Calu3 (cell line): ENCODE measurements at regions not wholly inside any gene's neighbourhood (a gene's known extent, or its start where the extent isn't known, plus 50 kb on each side); places are given as distances from the start of the nearest gene placed in this dataset.

ENCODE experiments used
- BruUV-seq: library from RNA; stranded (reverse); fragments of 400-500 nt; replicated peaks from 2 replicates; lab custom pipeline; 2021; lab: Mats Ljungman, UMichigan
- CTCF ChIA-PET: fragments of 300-600 bp; sonication (Branson Sonifier 250); formaldehyde crosslinking; loops from one replicate; lab custom pipeline; 2022; ENCODE audit warnings: antibody characterized with exemption; lab: Charles Lee
- DNase-seq: peaks from one replicate; pipeline ENCODE4 v3.0.0; 2022
- H3K27ac Mint-ChIP-seq: one replicate; pipeline ENCODE4 v1.8.0; 2022; ENCODE audit warnings: mixed read lengths; ENCODE audit not compliant: unreplicated experiment
- H3K27me3 Mint-ChIP-seq: one replicate; pipeline ENCODE4 v1.8.0; 2022; ENCODE audit warnings: mixed read lengths; ENCODE audit not compliant: unreplicated experiment
- H3K36me3 Mint-ChIP-seq: one replicate; pipeline ENCODE4 v1.8.0; 2022; ENCODE audit warnings: mild to moderate bottlenecking, moderate library complexity, mixed read lengths; ENCODE audit not compliant: insufficient read depth, unreplicated experiment
- H3K4me1 Mint-ChIP-seq: one replicate; pipeline ENCODE4 v1.8.0; 2022; ENCODE audit warnings: mild to moderate bottlenecking, low read depth, mixed read lengths; ENCODE audit not compliant: unreplicated experiment
- H3K4me3 Mint-ChIP-seq: one replicate; pipeline ENCODE4 v1.8.0; 2022; ENCODE audit warnings: mild to moderate bottlenecking, low read depth, moderate library complexity, mixed read lengths; ENCODE audit not compliant: unreplicated experiment
- H3K9me3 Mint-ChIP-seq: one replicate; pipeline ENCODE4 v1.8.0; 2022; ENCODE audit warnings: low read depth, mixed read lengths; ENCODE audit not compliant: unreplicated experiment
- CTCF ChIP-seq: fragments of 200-600 bp; IDR thresholded peaks from one replicate; pipeline ENCODE4 v1.8.0; 2022; ENCODE audit warnings: antibody characterized with exemption; ENCODE audit not compliant: unreplicated experiment
- intact Hi-C: fragments of 100-400 bp; cut with micrococcal nuclease; formaldehyde crosslinking; loops from one replicate; pipeline ENCODE4 v1.10.0; 2022; ENCODE audit not compliant: unreplicated experiment

GRCh38 chr4:55016131-55016530, 109.3 kb downstream of the KDR start:
- no peak for DNase-seq
- H3K36me3 Mint-ChIP-seq: no peaks in the 10 kb centered on the region
- CTCF ChIA-PET: no interaction called here
- no peak overlapping the region for H3K27ac Mint-ChIP-seq
- BruUV-seq: no TSS peak
- intact Hi-C loops: loop anchor here (10.0 kb wide), 1 partner anchor 169 kb away; no protein-coding TSS in a partner anchor
- H3K9me3 Mint-ChIP-seq: no peaks in the 10 kb centered on the region
- H3K27me3 Mint-ChIP-seq: no peaks in the 10 kb centered on the region
- no peak overlapping the region for H3K4me3 Mint-ChIP-seq
- no peak for TF ChIP-seq CTCF
- peaks cover 17% of the 10 kb centered on the region for H3K4me1 Mint-ChIP-seq

GRCh38 chr4:55014876-55015275, 110.5 kb downstream of the KDR start:
- Mint-ChIP-seq H3K4me3 (no peak overlapping the region), H3K27ac (no peak overlapping the region), H3K9me3 (peaks cover 2% of the 10 kb centered on the region), H3K36me3 (no peaks in the 10 kb centered on the region), H3K4me1 (peaks cover 17% of the 10 kb centered on the region), H3K27me3 (no peaks in the 10 kb centered on the region)
- no TSS peak for BruUV-seq
- TF ChIP-seq CTCF: no peak
- DNase-seq: no peak
- intact Hi-C loops: loop anchor here (10.0 kb wide), 1 partner anchor 170 kb away; no protein-coding TSS in a partner anchor
- CTCF ChIA-PET: no interaction called here

GRCh38 chr4:55013431-55013955, 111.9 kb downstream of the KDR start:
- H3K27ac Mint-ChIP-seq: no peak overlapping the region
- peaks cover 6% of the 10 kb centered on the region for H3K9me3 Mint-ChIP-seq
- CTCF ChIA-PET: no interaction called here
- peaks cover 17% of the 10 kb centered on the region for H3K4me1 Mint-ChIP-seq
- H3K27me3 Mint-ChIP-seq: no peaks in the 10 kb centered on the region
- DNase-seq: no peak
- intact Hi-C loops: loop anchor here (10.0 kb wide), 1 partner anchor 171 kb away; no protein-coding TSS in a partner anchor
- no TSS peak for BruUV-seq
- TF ChIP-seq CTCF: no peak
- H3K36me3 Mint-ChIP-seq: no peaks in the 10 kb centered on the region
- no peak overlapping the region for H3K4me3 Mint-ChIP-seq

GRCh38 chr4:55012363-55013230, 112.8 kb downstream of the KDR start:
- BruUV-seq: no TSS peak
- no peak for TF ChIP-seq CTCF
- no peak for DNase-seq
- Mint-ChIP-seq H3K9me3 (peaks cover 6% of the 10 kb centered on the region), H3K27ac (no peak overlapping the region), H3K4me3 (peak overlapping the region; percentile 38), H3K4me1 (peaks cover 17% of the 10 kb centered on the region), H3K27me3 (no peaks in the 10 kb centered on the region), H3K36me3 (no peaks in the 10 kb centered on the region)
- intact Hi-C loops: loop anchor here (10.0 kb wide), 1 partner anchor 172 kb away; no protein-coding TSS in a partner anchor
- CTCF ChIA-PET: no interaction called here
